Liver (tissue), 3 donors: ENCODE measurements at regions not wholly inside any gene's neighbourhood (a gene's known extent, or its start where the extent isn't known, plus 50 kb on each side); places are given as distances from the start of the nearest gene placed in this dataset.

ENCODE experiments used
- ATF3 ChIP-seq: IDR thresholded peaks from 2 replicates; pipeline ENCODE4 v1.6.1; 2016; ENCODE audit warnings: antibody characterized with exemption
- CTCF ChIP-seq: fragments of 150-350 bp; IDR thresholded peaks from 2 replicates; pipeline ENCODE4 v1.5.1; 2017; ENCODE audit warnings: improper control_type of control experiment, low read depth, low read length; ENCODE audit not compliant: missing input control
- FOXA1 ChIP-seq: IDR thresholded peaks from 2 replicates; pipeline ENCODE4 v1.6.1; 2016; ENCODE audit warnings: antibody characterized with exemption
- JUND ChIP-seq, 2 donors: IDR thresholded peaks; 2 replicates each; pipeline ENCODE4 v1.6.1; 2016; ENCODE audit warnings: antibody characterized with exemption in 2 of 2
- RAD21 ChIP-seq, 2 donors: IDR thresholded peaks; 2 replicates each; pipeline ENCODE4 v1.6.1; 2016; ENCODE audit warnings: antibody characterized with exemption in 2 of 2, mild to moderate bottlenecking in 2 of 2
- REST ChIP-seq: IDR thresholded peaks from 2 replicates; pipeline ENCODE4 v1.6.1; 2016; ENCODE audit warnings: antibody characterized with exemption, mild to moderate bottlenecking
- SP1 ChIP-seq: IDR thresholded peaks from 2 replicates; pipeline ENCODE4 v1.6.1; 2018; ENCODE audit warnings: antibody characterized with exemption, mild to moderate bottlenecking
- TAF1 ChIP-seq: conservative IDR thresholded peaks from 2 replicates; pipeline ENCODE4 v1.6.1; 2016; ENCODE audit warnings: antibody characterized with exemption, mild to moderate bottlenecking
- YY1 ChIP-seq: IDR thresholded peaks from 2 replicates; pipeline ENCODE4 v1.6.1; 2016; ENCODE audit warnings: antibody characterized with exemption, mild to moderate bottlenecking
- ZBTB33 ChIP-seq: IDR thresholded peaks from 2 replicates; pipeline ENCODE4 v1.6.1; 2016; ENCODE audit warnings: antibody characterized with exemption
- TF ChIP-seq, protein P1 (sequence below): IDR thresholded peaks from 2 replicates; pipeline ENCODE4 v1.6.1; 2016; ENCODE audit warnings: antibody characterized with exemption
- donor health status: healthy.
- donor health status: healthy.

DNA sequence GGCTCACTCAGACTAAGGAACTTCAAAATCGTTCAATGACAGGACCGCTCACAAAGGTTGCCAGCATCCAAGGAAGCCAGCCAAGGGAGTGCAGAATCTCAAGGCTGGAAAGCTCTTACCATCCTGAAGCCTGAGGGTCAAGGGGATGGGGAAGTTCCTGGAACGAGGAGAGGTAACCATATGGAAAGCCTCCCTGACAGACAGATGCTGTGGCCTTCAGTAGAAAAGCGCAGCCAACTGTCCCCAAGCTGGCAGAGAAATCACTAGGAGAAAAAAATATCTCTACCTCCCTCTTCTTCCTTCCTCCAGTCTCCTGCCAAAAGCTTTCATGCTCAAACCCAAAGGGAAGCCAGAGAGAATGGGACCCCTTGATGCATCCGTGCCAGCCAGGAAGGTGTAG lies 90.5 kb upstream of the RANBP3L start:
- TF ChIP-seq CTCF (no peak), REST (no peak), SP1 (no peak), TAF1 (no peak), YY1 (no peak), ATF3 (no peak), FOXA1 (no peak), JUND (IDR thresholded peaks at IDR 0.05) (no peak), ZBTB33 (no peak), RAD21 (IDR thresholded peaks at IDR 0.05) (no peak)
- TF ChIP-seq, protein P1, sequence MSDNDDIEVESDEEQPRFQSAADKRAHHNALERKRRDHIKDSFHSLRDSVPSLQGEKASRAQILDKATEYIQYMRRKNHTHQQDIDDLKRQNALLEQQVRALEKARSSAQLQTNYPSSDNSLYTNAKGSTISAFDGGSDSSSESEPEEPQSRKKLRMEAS: no peak
